Activated T-helper 2 cell treated with anti-CD3 and anti-CD28 coated beads, Interferon-gamma antibody, Interleukin-2, Interleukin-4, amounts not matched to agents 10 μg/mL and 5 μg/mL and 100 μg/mL, durations not matched to agents 14 hours and 24 hours and 36 hours (primary cell): ENCODE measurements at regions not wholly inside any gene's neighbourhood (a gene's known extent, or its start where the extent isn't known, plus 50 kb on each side); places are given as distances from the start of the nearest gene placed in this dataset.

Source experiments
- DNase-seq: peaks from one replicate; pipeline ENCODE4 v3.0.0; 2021; ENCODE audit warnings: low spot score
- H3K27ac Mint-ChIP-seq: one replicate; pipeline ENCODE4 v1.8.0; 2021; ENCODE audit warnings: mixed read lengths
- H3K27me3 Mint-ChIP-seq: one replicate; pipeline ENCODE4 v1.8.0; 2021; ENCODE audit warnings: low read depth, mixed read lengths
- H3K36me3 Mint-ChIP-seq: one replicate; pipeline ENCODE4 v1.8.0; 2021; ENCODE audit warnings: low read depth, mixed read lengths
- H3K4me1 Mint-ChIP-seq: one replicate; pipeline ENCODE4 v1.8.0; 2021; ENCODE audit warnings: low read depth, mixed read lengths
- H3K4me3 Mint-ChIP-seq: one replicate; pipeline ENCODE4 v1.8.0; 2021; ENCODE audit warnings: low read depth, mild to moderate bottlenecking, moderate library complexity, mixed read lengths
- H3K9me3 Mint-ChIP-seq: one replicate; pipeline ENCODE4 v1.8.0; 2021; ENCODE audit warnings: mixed read lengths
- intact Hi-C: fragments of 100-400 bp; cut with micrococcal nuclease; formaldehyde crosslinking; loops from one replicate; pipeline ENCODE4 v1.15.1; 2023

GRCh38 chr20:40120827-40121226, 568.2 kb downstream of the MAFB start:
- Mint-ChIP-seq H3K4me3 (no peak overlapping the region), H3K4me1 (no peaks in the 10 kb centered on the region), H3K27ac (no peak overlapping the region), H3K27me3 (no peaks in the 10 kb centered on the region), H3K9me3 (no peaks in the 10 kb centered on the region), H3K36me3 (no peaks in the 10 kb centered on the region)
- intact Hi-C loops: no loop called here
- no peak for DNase-seq

- H3K4me1 Mint-ChIP-seq: no peaks in the 10 kb centered on the region
- H3K4me3 Mint-ChIP-seq: no peak overlapping the region
- intact Hi-C loops: no loop called here
- DNase-seq: no peak
- no peaks in the 10 kb centered on the region for H3K36me3 Mint-ChIP-seq
- H3K9me3 Mint-ChIP-seq: no peaks in the 10 kb centered on the region
- H3K27ac Mint-ChIP-seq: no peak overlapping the region
- no peaks in the 10 kb centered on the region for H3K27me3 Mint-ChIP-seq
Observed at GRCh38 chr20:40111282-40111681, 577.8 kb downstream of the MAFB start.

DNA sequence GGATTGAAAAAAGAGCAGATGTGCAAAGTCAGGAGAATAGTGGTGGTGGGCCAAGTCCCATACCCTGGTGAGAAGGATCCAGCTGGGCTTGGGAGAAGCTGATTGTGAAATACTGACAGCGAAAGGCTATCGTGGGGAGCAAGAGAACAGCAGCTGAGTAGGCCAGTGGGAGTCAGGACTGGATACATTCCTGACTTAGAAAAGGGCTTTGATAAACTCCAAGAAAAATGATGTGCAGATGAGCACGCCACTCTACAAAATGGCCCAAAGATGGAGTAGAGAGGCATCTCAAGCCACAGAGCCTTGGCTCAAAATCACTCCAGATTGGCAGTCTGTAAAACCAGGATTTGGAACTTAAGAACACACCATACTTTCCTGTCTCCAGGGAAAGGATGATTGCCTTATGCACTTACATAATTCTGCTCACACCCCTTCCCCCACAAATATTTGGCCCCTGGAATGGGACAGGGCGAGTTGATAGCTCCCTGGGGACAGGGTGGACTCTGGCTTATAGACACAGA, 578.7 kb downstream of the MAFB start:
- no peaks in the 10 kb centered on the region for H3K9me3 Mint-ChIP-seq
- no peaks in the 10 kb centered on the region for H3K27me3 Mint-ChIP-seq
- no peak overlapping the region for H3K27ac Mint-ChIP-seq
- H3K4me3 Mint-ChIP-seq: no peak overlapping the region
- H3K4me1 Mint-ChIP-seq: no peaks in the 10 kb centered on the region
- intact Hi-C loops: no loop called here
- H3K36me3 Mint-ChIP-seq: no peaks in the 10 kb centered on the region
- DNase-seq: no peak

- H3K27ac Mint-ChIP-seq: no peak overlapping the region
- H3K27me3 Mint-ChIP-seq: no peaks in the 10 kb centered on the region
- H3K4me1 Mint-ChIP-seq: no peaks in the 10 kb centered on the region
- DNase-seq: no peak
- intact Hi-C loops: no loop called here
- no peak overlapping the region for H3K4me3 Mint-ChIP-seq
- no peaks in the 10 kb centered on the region for H3K9me3 Mint-ChIP-seq
- no peaks in the 10 kb centered on the region for H3K36me3 Mint-ChIP-seq
Observed at GRCh38 chr20:40109136-40109535, 579.9 kb downstream of the MAFB start.

- Mint-ChIP-seq H3K9me3 (no peaks in the 10 kb centered on the region), H3K4me1 (no peaks in the 10 kb centered on the region), H3K4me3 (no peak overlapping the region), H3K27ac (no peak overlapping the region), H3K36me3 (no peaks in the 10 kb centered on the region), H3K27me3 (no peaks in the 10 kb centered on the region)
- no peak for DNase-seq
- intact Hi-C loops: no loop called here
Observed at GRCh38 chr20:40108321-40108720, 580.7 kb downstream of the MAFB start.

DNA sequence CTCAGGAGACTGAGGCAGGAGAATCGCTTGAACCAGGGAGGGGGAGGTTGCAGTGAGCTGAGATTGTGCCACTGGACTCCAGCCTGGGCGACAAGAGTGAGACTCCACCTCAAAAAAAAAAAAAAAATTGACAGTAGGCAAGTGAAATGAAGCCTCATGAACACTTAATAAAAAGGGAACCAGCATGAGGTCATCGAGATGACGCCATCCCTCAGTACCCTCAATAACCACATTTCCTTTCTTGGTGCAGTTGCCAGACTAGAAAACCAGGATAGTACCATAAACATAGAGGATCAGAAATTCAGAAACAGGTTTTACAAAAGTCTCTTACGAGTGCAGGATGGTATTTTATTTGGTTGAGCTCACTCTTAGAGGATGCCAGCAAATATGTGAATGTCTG, 584.1 kb downstream of the MAFB start:
- no peaks in the 10 kb centered on the region for H3K36me3 Mint-ChIP-seq
- no peaks in the 10 kb centered on the region for H3K27me3 Mint-ChIP-seq
- no peak for DNase-seq
- no peaks in the 10 kb centered on the region for H3K9me3 Mint-ChIP-seq
- H3K4me3 Mint-ChIP-seq: no peak overlapping the region
- H3K4me1 Mint-ChIP-seq: no peaks in the 10 kb centered on the region
- intact Hi-C loops: no loop called here
- H3K27ac Mint-ChIP-seq: no peak overlapping the region

DNA sequence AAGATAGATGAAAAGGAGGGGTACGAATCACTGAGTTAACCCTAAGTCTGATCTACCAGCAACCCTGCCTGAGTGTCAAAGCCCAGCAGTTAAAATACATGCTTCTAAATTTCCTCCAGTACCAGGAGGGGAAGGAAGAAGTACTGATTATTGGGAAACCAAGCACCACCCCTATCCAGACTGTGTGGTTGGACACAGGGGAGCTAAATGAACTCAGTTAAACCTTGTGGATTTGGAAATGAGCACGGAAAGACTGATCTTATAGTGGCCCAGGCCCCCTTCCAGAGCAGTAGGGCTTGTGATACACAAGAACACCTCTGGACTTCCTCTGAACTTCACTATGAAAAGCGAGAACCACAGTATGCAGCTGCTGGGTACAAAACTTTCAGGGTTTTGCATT, 585.6 kb downstream of the MAFB start:
- Mint-ChIP-seq H3K27ac (no peak overlapping the region), H3K9me3 (no peaks in the 10 kb centered on the region), H3K4me3 (no peak overlapping the region), H3K27me3 (no peaks in the 10 kb centered on the region), H3K36me3 (no peaks in the 10 kb centered on the region), H3K4me1 (no peaks in the 10 kb centered on the region)
- DNase-seq: no peak
- intact Hi-C loops: no loop called here

DNA sequence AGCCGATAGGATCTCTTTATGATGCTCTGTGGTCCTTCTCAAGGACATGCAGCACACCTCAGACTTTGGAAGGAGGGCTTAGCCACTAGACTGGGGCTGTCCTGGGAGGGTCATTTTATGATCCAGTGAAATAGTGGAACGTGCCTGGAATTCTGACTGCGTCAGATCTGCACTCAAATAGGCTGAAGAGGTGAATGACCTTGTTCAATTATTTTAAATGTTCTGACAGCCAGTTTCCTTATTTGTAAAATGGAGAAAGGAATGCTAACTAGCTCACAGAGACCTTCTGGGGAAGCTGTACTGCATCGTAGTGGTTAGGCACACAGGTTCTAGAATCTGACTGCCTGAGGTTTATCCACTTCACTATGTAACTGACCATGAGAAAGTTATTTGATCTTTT, 587.5 kb downstream of the MAFB start:
- no peaks in the 10 kb centered on the region for H3K4me1 Mint-ChIP-seq
- H3K36me3 Mint-ChIP-seq: no peaks in the 10 kb centered on the region

GRCh38 chr20:40100261-40100660, 588.8 kb downstream of the MAFB start:
- no peak overlapping the region for H3K27ac Mint-ChIP-seq
- H3K4me3 Mint-ChIP-seq: no peak overlapping the region
- no peaks in the 10 kb centered on the region for H3K9me3 Mint-ChIP-seq
- intact Hi-C loops: no loop called here
- DNase-seq: no peak
- H3K36me3 Mint-ChIP-seq: no peaks in the 10 kb centered on the region
- H3K27me3 Mint-ChIP-seq: no peaks in the 10 kb centered on the region
- H3K4me1 Mint-ChIP-seq: no peaks in the 10 kb centered on the region

More for the DNA sequence above, 587.5 kb downstream of the MAFB start:
- no peak overlapping the region for H3K27ac Mint-ChIP-seq
- H3K27me3 Mint-ChIP-seq: no peaks in the 10 kb centered on the region
- intact Hi-C loops: no loop called here
- no peak overlapping the region for H3K4me3 Mint-ChIP-seq
- H3K9me3 Mint-ChIP-seq: no peaks in the 10 kb centered on the region
- DNase-seq: no peak

DNA sequence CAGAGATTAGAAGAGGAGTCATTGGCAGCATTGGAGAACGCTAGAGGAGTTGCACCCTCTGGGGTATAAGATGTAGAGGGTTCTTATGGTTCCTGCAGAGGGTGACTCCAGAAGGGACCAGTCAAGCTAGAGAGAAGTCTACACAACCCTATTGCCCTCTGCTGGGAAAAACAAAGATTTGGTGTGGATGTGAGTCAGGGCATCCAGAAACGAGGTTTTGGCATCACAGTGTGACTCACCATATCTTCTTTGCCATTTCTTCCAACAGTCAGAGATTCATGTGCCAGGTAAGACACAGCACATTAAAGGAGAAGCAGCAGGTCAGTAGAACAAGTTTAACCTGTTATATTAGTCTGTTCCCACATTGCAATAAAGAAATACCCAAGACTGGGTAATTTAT, 598.8 kb downstream of the MAFB start:
- Mint-ChIP-seq H3K27me3 (no peaks in the 10 kb centered on the region), H3K4me3 (no peak overlapping the region), H3K36me3 (no peaks in the 10 kb centered on the region)

GRCh38 chr20:40087496-40087895, 601.5 kb downstream of the MAFB start:
- H3K9me3 Mint-ChIP-seq: peaks cover 11% of the 10 kb centered on the region
- no peaks in the 10 kb centered on the region for H3K4me1 Mint-ChIP-seq
- intact Hi-C loops: no loop called here
- no peak overlapping the region for H3K27ac Mint-ChIP-seq
- no peak for DNase-seq
- H3K36me3 Mint-ChIP-seq: no peaks in the 10 kb centered on the region
- H3K4me3 Mint-ChIP-seq: no peak overlapping the region
- H3K27me3 Mint-ChIP-seq: no peaks in the 10 kb centered on the region

More for the DNA sequence above, 598.8 kb downstream of the MAFB start:
- intact Hi-C loops: no loop called here
- Mint-ChIP-seq H3K4me1 (no peaks in the 10 kb centered on the region), H3K27ac (no peak overlapping the region), H3K9me3 (peaks cover 4% of the 10 kb centered on the region)
- no peak for DNase-seq

GRCh38 chr20:40085513-40085912, 603.5 kb downstream of the MAFB start:
- no peaks in the 10 kb centered on the region for H3K27me3 Mint-ChIP-seq
- H3K4me3 Mint-ChIP-seq: no peak overlapping the region
- H3K27ac Mint-ChIP-seq: no peak overlapping the region
- no peaks in the 10 kb centered on the region for H3K4me1 Mint-ChIP-seq
- DNase-seq: no peak
- H3K9me3 Mint-ChIP-seq: peaks cover 8% of the 10 kb centered on the region
- no peaks in the 10 kb centered on the region for H3K36me3 Mint-ChIP-seq
- intact Hi-C loops: no loop called here

GRCh38 chr20:40082436-40082835, 606.6 kb downstream of the MAFB start:
- intact Hi-C loops: no loop called here
- no peaks in the 10 kb centered on the region for H3K4me1 Mint-ChIP-seq
- no peak for DNase-seq
- H3K9me3 Mint-ChIP-seq: peaks cover 8% of the 10 kb centered on the region
- H3K36me3 Mint-ChIP-seq: no peaks in the 10 kb centered on the region
- no peaks in the 10 kb centered on the region for H3K27me3 Mint-ChIP-seq
- no peak overlapping the region for H3K4me3 Mint-ChIP-seq
- H3K27ac Mint-ChIP-seq: no peak overlapping the region

DNA sequence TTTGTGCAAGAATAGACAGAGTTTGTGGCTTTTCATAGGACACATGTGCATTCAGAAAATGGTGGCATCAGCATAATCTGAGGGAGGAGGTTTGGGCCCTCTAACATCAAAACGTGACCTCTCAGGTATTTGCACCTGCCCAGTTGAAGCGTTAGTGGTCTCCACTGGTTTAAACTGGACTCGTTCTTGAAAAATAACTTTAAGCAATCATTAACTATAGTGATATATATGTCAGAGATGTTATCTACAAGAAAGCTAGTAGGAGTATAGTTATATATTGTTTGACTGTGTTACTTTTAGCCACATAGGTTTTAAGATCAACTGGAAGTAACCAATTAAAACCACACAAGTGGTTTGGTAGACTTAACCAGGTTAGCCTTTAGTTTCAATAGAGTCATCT, 607.4 kb downstream of the MAFB start:
- no peak overlapping the region for H3K4me3 Mint-ChIP-seq
- no peaks in the 10 kb centered on the region for H3K27me3 Mint-ChIP-seq
- H3K9me3 Mint-ChIP-seq: peaks cover 8% of the 10 kb centered on the region
- intact Hi-C loops: no loop called here
- no peak for DNase-seq
- H3K27ac Mint-ChIP-seq: no peak overlapping the region
- H3K4me1 Mint-ChIP-seq: no peaks in the 10 kb centered on the region
- H3K36me3 Mint-ChIP-seq: no peaks in the 10 kb centered on the region
